GM11168 (cell line): ENCODE measurements at regions not wholly inside any gene's neighbourhood (a gene's known extent, or its start where the extent isn't known, plus 50 kb on each side); places are given as distances from the start of the nearest gene placed in this dataset.

Experiments used
- in situ Hi-C: fragments of 300-500 bp; cut with MboI; formaldehyde crosslinking; loops from one replicate; pipeline ENCODE4 v1.12.0; 2022; ENCODE audit warnings: low sequenced_read_pairs; ENCODE audit not compliant: unreplicated experiment

GRCh38 chr6:110033101-110033500 lies 55.0 kb downstream of the GPR6 start:
- in situ Hi-C loops = loop anchor here (10.0 kb wide), 1 partner anchor 318 kb away; no protein-coding TSS in a partner anchor

DNA sequence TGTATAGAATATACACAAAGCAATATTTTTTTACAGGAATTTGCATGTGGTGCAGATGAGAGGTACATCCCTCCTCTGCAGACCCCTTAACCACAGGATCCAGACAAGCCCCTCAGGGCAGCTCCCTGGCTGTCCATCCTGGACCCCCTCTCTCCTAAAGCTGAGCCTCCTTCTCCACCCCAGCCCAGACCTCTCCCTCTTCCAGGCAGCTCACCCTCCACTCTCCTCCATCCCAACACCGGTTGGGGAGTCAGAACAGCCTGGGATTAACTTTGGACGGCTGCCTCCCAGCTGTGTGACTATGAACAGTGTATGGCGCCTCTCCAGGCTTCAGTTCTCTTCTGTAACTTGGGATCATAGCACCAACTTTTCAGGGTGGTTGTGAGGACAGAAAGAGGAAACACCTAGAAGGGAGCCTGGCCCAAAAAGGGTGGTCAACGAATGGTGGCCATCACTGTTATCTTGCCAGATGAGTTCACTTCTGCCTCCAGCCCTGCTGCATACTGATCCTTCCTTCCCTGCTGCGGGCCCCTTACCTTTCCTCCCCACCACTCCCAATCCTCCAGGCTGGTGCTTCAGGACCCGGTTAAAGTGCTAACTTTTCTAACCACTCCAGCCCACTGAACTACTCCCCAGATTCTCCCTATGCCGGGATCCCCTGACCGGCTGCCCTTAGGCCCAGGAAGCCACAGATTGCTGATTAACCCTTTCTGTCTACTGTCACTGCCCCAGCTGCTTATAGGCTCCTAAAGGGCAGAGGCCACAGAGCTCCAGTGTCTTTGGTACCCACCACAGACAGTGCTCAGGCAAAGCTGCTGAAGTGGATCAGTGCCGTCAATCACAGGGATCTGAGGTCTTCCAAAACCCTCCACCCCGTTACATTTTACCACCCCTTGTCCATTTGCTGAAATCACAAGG lies 55.9 kb downstream of the GPR6 start:
- in situ Hi-C loops = loop anchor here (10.0 kb wide), 1 partner anchor 319 kb away; no protein-coding TSS in a partner anchor

- in situ Hi-C loops = loop anchor here (10.0 kb wide), 1 partner anchor 320 kb away; no protein-coding TSS in a partner anchor
These were observed 56.5 kb downstream of the GPR6 start for GRCh38 chr6:110034667-110035036.

- in situ Hi-C loops = loop anchor here (10.0 kb wide), 1 partner anchor 321 kb away; no protein-coding TSS in a partner anchor
These were observed 57.2 kb downstream of the GPR6 start for GRCh38 chr6:110035321-110035720.

GRCh38 chr6:110036408-110037302 lies 58.5 kb downstream of the GPR6 start:
- in situ Hi-C loops = loop anchor here (10.0 kb wide), 1 partner anchor 322 kb away; no protein-coding TSS in a partner anchor

DNA sequence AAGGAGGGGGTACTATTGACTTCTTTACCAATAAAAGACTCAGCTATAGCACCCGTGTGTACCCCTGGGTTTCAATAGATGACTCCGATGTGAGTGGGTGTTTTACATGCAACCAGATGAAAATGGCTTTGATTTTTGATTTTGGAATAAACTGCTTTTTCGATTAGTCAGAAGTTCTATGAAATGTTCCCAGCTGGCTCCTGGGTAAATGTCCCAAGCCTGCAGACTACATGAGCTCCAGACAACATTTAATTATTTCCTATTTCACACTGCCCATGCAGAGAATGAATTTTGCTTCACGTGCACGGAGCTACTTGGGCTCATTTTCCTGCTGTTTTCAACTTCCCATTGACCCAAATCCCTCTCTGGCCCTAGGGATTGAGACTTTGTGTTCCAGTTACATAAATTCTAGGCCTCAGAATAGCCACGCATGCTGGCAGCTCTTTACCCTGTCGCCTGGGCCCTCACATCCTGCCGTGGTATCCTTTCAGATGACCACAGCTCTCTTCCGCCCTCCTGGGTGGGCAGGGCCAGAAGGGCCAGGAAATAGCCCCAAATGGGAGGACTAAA lies 59.7 kb downstream of the GPR6 start:
- in situ Hi-C loops = loop anchor here (10.0 kb wide), 1 partner anchor 323 kb away; no protein-coding TSS in a partner anchor

DNA sequence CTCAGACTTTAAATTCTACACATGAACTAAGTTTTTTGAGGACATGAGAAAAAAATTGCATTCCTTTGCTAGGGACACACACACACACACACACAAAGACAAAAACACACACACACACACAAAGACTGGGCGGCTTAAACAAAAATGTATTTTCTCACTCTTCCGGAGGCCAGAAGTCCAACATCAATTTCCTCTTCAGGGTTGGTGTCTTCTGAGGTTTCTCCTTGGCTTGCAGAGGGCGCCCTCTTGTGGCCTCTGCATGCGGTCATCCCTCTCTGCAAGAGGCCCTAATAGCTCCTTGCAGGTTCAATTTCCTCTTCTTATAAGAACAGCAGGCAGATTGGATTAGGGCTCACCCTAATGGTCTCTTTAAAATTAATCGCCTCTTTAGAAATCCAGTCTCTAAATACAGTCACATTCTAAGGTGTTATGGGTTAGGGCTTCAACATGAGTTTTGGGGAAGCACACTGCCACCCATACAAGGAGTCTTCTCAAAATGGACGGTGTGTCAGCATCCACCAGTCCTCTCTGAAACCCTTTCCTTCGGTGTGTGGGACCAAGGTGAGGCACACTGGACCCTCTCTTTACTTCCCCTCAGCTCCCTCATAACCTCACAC lies 61.4 kb downstream of the GPR6 start:
- in situ Hi-C loops = loop anchor here (10.0 kb wide), 1 partner anchor 325 kb away; no protein-coding TSS in a partner anchor

GRCh38 chr6:110039981-110040383 lies 61.9 kb downstream of the GPR6 start:
- in situ Hi-C loops = loop anchor here (5.0 to 10.0 kb wide), 4 partner anchors 325 to 515 kb away; partner anchors contain the start of genes AK9 and FIG4

DNA sequence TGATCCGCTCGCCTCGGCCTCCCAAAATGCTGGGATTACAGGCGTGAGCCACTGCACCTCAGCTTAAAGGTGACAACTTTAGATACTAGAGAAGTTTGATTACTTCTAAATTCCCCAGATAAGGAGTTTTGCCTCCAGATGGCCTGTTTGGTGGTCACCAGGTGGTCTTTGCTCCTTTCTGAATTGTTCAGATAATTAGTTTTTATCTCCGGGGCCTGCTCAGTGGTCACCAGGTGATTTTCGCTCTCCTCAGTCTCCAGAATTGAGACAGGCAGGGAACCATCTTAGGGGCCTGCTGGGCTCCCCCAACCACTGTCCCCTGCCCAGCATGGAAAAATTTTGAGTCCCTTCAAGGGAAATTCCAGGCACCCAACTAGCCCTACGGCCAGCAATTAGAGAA lies 62.6 kb downstream of the GPR6 start:
- in situ Hi-C loops = loop anchor here (5.0 to 10.0 kb wide), 3 partner anchors 342 to 516 kb away; partner anchors contain the start of genes AK9 and FIG4

DNA sequence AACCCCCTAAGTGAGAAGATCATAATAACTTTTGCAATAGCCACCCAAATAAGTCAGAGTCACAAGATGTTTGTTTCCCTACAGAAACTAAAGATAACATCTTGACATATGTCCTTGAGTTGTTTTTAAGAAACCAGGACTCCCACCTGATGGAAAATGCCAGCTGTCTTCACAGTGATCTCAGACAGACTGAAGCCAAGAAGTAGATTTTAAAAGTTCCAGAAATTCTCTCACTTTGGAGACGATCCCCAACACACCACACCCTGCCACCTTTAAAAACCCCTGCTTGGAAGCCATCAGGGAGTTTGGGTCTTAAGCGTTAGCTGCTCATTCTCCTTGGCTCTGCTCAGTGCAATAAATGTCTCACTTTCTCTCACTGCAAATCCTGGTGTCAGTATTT lies 63.0 kb downstream of the GPR6 start:
- in situ Hi-C loops = loop anchor here (5.0 to 10.0 kb wide), 3 partner anchors 341 to 516 kb away; partner anchors contain the start of genes AK9 and FIG4

DNA sequence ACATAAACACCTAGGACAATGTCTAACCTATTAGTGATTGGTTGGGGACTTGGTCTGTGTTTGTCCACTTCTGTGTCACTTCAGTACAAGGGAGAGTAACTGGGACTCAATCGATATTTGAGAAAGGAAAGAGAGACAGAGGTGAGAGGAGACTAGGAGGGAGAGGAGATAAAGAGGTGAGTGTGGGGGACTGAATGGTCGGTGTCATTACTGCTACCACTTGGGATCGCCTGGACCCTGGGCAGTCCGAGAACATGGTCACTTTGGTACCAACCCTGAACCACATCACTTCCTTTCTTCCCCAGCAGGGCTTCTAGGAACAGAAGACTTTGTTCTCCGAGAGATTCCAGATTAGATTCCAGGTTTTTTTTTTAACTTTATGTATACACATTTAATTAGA lies 63.7 kb downstream of the GPR6 start:
- in situ Hi-C loops = loop anchor here (5.0 to 10.0 kb wide), 3 partner anchors 340 to 517 kb away; partner anchors contain the start of genes AK9 and FIG4

- in situ Hi-C loops = loop anchor here (5.0 to 10.0 kb wide), 3 partner anchors 340 to 518 kb away; partner anchors contain the start of genes AK9 and FIG4
These were observed 64.7 kb downstream of the GPR6 start for GRCh38 chr6:110042670-110043296.

DNA sequence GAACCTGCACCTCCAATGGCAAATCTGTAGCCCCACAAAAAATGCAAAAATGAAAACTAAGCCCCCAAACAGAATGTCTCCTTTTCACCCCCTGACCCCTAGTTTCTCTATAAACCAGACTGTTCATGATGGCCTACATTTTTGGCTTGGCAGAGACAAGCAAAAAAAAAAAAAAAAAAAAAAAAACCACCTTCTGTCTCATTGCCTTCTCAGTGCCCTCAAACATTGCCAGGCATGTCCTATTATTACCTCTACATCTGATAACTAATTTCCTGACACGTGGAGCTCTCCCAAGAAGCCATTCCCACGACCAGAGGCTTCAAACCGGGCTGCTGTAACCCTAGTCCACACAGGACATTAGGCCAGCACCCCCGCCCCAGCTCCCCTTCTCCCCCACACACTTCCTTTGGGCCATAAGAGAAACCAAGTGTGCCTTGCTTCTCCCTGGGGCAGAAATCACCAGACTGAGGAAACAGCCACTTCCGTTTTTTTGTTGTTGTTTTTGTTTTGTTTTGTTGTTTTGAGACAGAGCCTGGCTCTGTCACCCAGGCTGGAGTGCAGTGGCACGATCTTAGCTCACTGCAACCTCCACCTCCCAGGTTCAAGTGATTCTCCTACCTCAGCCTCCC lies 65.4 kb downstream of the GPR6 start:
- in situ Hi-C loops = loop anchor here (5.0 to 10.0 kb wide), 3 partner anchors 339 to 519 kb away; partner anchors contain the start of genes AK9 and FIG4

DNA sequence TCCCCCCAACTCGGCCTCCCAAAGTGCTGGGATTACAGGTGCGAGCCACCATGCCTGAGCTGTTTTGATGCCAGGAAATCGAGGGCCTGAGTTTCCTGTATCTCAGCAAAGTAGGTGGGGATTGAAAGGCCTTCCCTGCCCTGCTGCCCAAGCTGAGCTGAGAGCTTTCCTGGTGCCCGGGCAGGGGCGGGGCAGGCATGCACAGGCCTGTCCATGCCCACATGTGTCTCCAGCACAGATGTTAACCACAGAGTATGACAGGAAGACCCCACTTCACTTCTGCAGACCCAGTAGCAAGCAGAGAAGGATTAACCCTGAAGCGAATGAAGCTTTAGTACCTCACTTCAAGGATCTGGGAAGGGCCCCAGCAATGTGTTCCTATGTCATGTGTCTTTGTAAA lies 66.0 kb downstream of the GPR6 start:
- in situ Hi-C loops = loop anchor here (5.0 to 10.0 kb wide), 3 partner anchors 338 to 519 kb away; partner anchors contain the start of genes AK9 and FIG4

DNA sequence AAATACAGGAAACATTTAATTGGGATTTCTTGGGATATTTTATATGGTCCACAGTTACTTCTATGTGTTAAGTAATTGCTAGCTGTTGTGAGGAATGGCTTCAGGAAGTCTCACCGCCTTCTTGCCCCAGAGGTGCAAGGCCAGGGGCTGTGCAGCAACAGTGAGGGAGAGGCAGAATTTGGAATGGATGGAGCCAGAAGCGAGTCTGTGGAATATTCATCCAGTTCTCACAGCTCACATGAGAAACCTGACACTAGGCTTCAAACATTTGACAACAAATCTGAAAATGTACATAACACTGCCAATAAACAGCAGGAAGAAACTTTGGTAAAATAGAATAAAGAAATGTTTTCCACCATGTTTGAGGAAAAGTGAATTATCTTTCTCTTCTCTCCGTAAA lies 66.5 kb downstream of the GPR6 start:
- in situ Hi-C loops = loop anchor here (5.0 to 10.0 kb wide), 3 partner anchors 338 to 520 kb away; partner anchors contain the start of genes AK9 and FIG4

DNA sequence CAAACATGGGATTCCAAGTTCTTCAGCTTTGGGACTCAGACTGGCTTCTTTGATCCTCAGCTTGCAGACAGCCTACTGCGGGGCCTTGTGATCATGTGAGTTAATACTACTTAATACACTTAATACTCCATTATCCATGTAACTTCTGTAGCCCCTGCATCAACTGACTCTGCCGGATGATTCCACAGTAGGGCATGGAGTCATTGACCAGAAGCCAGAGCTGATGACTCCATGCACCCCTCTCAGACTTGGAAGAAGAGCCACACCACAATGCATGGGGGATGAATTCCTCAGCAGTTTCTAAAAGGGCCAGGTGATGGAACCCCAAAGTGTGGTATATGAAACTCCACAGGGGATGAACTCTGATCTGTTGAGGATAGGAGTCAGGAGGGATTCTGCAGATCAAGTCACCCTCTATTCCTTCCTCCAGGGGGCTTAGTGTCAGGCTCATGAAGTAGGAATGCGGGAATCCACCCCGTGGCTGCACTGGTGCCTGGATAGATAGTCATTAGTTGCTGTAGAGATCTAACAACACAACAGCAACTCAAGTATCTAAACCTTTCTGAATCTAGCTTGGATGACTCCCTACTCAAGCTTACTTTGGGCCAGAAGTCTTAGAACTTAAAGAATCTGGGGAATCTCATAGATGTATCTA lies 70.2 kb downstream of the GPR6 start:
- in situ Hi-C loops = loop anchor here (10.0 kb wide), 2 partner anchors 354 to 524 kb away; partner anchors contain the start of genes AK9 and FIG4

DNA sequence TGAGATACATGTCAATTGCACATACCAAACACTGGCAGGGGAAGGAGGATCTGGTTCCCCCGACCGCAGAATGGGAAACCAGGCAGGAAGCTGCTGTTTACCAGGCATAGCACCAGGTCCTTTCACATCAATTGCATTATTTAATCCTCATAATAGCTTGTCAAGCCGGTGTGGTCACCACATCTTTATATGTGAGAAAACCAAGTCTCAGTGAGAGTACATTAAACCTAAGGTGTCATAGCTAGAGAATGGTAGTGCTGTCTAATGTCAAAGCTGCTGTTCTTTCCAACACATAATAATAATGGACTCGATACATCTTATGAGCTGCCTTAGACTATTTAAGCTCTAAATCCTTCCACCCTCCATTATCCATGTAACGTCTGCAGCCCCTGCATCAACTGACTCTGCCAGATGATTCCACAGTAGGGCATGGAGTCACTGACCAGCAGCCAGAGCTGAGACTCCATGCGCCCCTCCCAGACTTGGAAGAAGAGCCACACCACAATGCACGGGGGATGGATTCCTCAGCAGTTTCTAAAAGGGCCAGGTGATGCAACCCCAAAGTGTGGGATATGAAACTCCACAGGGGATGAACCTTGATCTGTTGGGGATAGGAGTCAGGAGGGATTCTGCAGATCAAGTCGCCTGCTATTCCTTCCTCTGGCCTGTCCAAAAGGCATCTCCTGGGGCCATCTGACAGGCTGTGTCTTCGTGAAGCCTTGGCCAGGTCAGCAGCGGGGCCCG lies 71.8 kb downstream of the GPR6 start:
- in situ Hi-C loops = loop anchor here (10.0 kb wide), 2 partner anchors 355 to 525 kb away; partner anchors contain the start of genes AK9 and FIG4
